Lower lobe of right lung (tissue), 2 donors: ENCODE measurements at regions not wholly inside any gene's neighbourhood (a gene's known extent, or its start where the extent isn't known, plus 50 kb on each side); places are given as distances from the start of the nearest gene placed in this dataset.
"Not testable (repeated sequence)": the region's sequence is repeated elsewhere in the genome, so short reads cannot be mapped to it uniquely, and the experiment has no call there.

Experiments
- ATAC-seq, 2 donors: fragments of 200-7000 bp; cut with Tn5 transposase; one replicate each; pipeline ENCODE4 v1.9.1; 2020 to 2022; ENCODE audit warnings: mild to moderate bottlenecking in 2 of 2, moderate library complexity in 2 of 2
- DNase-seq: peaks from one replicate; pipeline ENCODE4 v3.0.0-alpha.2; 2020
- H3K27ac ChIP-seq: fragments of 200-600 bp; one replicate; pipeline ENCODE4 v1.8.0; 2022
- H3K27me3 ChIP-seq: fragments of 200-600 bp; one replicate; pipeline ENCODE4 v1.8.0; 2022; ENCODE audit warnings: low read depth
- H3K36me3 ChIP-seq: fragments of 200-600 bp; one replicate; pipeline ENCODE4 v1.8.0; 2022; ENCODE audit warnings: mild to moderate bottlenecking
- H3K4me1 ChIP-seq: fragments of 200-600 bp; one replicate; pipeline ENCODE4 v1.8.0; 2022
- H3K4me3 ChIP-seq: fragments of 200-600 bp; one replicate; pipeline ENCODE4 v1.8.0; 2022; ENCODE audit warnings: mild to moderate bottlenecking
- H3K9me3 ChIP-seq: fragments of 200-600 bp; one replicate; pipeline ENCODE4 v1.8.0; 2022
- CTCF ChIP-seq: fragments of 200-600 bp; IDR thresholded peaks from one replicate; pipeline ENCODE4 v1.8.0; 2022; ENCODE audit warnings: antibody characterized with exemption, mild to moderate bottlenecking
- intact Hi-C: fragments of 100-400 bp; cut with DNase I; formaldehyde crosslinking; loops from one replicate; pipeline ENCODE4 v1.11.0; 2022
- donor health status: DM: no; HTN: yes; CAD: no; lungs with severe emphysema.

GRCh38 chr2:64812285-64812684, 158.6 kb upstream of the SERTAD2 start:
- Histone ChIP-seq H3K4me3 (no peak overlapping the region), H3K4me1 (peaks cover 10% of the 10 kb centered on the region), H3K27ac (no peak overlapping the region), H3K27me3 (no peaks in the 10 kb centered on the region), H3K36me3 (no peaks in the 10 kb centered on the region), H3K9me3 (no peaks in the 10 kb centered on the region)
- ATAC-seq (peak in 1 of 2 donors; percentile 54), DNase-seq (no peak)
- intact Hi-C loops: no loop called here
- no peak for TF ChIP-seq CTCF

GRCh38 chr2:64814007-64814406, 160.3 kb upstream of the SERTAD2 start:
- no peak for TF ChIP-seq CTCF
- intact Hi-C loops: no loop called here
- H3K36me3 ChIP-seq: no peaks in the 10 kb centered on the region

DNA sequence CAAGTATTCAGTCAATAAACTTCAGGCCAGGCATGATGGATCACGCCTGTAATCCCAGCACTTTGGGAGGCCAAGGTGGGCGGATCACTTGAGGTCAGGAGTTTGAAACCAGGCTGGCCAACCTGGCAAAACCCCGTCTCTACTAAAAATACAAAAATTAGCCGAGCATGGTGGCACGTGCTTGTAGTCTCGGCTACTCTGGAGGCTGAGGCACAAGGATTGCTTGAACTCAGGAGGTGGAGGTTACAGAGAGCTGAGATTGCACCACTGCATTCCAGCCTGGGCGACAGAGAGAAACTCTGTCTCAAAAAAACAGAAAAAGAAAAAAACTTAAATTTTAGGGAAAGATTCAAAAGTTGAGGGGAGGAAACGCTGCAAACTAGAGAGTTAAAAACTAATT, 162.8 kb upstream of the SERTAD2 start:
- H3K36me3 ChIP-seq, H3K9me3 ChIP-seq, intact Hi-C loops, H3K27me3 ChIP-seq, H3K4me3 ChIP-seq, H3K27ac ChIP-seq, ATAC-seq, DNase-seq: not testable (repeated sequence)
- H3K4me1 ChIP-seq: peaks cover 20% of the 10 kb centered on the region

More at GRCh38 chr2:64814007-64814406, 160.3 kb upstream of the SERTAD2 start:
- ATAC-seq: no peak
- Histone ChIP-seq H3K4me1 (peaks cover 12% of the 10 kb centered on the region), H3K27me3 (no peaks in the 10 kb centered on the region), H3K27ac (no peak overlapping the region), H3K9me3 (no peaks in the 10 kb centered on the region), H3K4me3 (no peak overlapping the region)
- DNase-seq: no peak

DNA sequence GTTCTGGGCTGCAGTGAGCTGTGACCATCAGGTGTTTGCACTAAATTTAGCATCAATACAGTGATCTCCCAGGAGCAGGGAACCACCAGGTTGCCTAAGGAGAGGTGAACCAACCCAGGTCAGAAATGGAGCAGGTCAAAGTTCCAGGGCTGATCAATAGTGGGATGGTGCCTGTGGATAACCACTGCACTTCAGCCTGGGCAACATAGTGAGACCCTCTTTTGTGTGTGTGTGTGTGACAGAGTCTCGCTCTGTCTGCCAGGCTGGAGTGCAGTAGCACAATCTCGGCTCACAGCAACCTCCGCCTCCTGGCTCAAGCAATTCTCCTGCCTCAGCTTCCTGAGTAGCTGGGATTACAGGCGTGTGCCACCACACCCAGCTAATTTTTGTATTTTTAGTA, 163.7 kb upstream of the SERTAD2 start:
- DNase-seq (no peak), ATAC-seq (no peak)
- H3K4me3 ChIP-seq: no peak overlapping the region
- H3K36me3 ChIP-seq: no peaks in the 10 kb centered on the region
- intact Hi-C loops: no loop called here
- no peak overlapping the region for H3K27ac ChIP-seq
- H3K4me1 ChIP-seq: peaks cover 20% of the 10 kb centered on the region
- no peaks in the 10 kb centered on the region for H3K9me3 ChIP-seq
- H3K27me3 ChIP-seq: no peaks in the 10 kb centered on the region
- no peak for TF ChIP-seq CTCF

GRCh38 chr2:64818664-64819060, 164.9 kb upstream of the SERTAD2 start:
- Histone ChIP-seq H3K27ac (no peak overlapping the region), H3K4me3 (no peak overlapping the region), H3K9me3 (no peaks in the 10 kb centered on the region), H3K4me1 (peaks cover 10% of the 10 kb centered on the region), H3K36me3 (no peaks in the 10 kb centered on the region), H3K27me3 (no peaks in the 10 kb centered on the region)
- intact Hi-C loops: no loop called here
- ATAC-seq (no peak), DNase-seq (no peak)
- TF ChIP-seq CTCF: no peak

DNA sequence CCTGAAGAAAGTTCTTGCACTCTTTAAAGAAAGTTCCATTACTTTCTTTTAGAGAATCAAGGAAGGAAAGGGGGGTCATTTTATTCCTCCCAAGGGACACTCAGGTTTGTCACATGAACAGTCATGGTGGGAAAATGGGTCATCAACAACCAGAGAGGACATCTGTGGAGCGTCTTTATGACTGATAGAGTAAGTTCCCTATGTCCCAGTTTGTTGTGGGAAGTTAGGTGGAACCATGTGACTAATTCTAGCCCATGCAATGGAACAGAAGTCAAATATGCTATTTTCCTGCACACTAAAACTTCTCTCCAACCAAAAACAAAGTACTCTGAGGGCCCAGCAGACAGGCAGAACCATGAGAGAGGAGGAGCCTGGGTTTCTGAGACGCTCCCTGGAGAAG, 165.6 kb upstream of the SERTAD2 start:
- Histone ChIP-seq H3K4me1 (peaks cover 10% of the 10 kb centered on the region), H3K27ac (peak overlapping the region; percentile 71), H3K9me3 (no peaks in the 10 kb centered on the region), H3K36me3 (no peaks in the 10 kb centered on the region), H3K4me3 (no peak overlapping the region), H3K27me3 (no peaks in the 10 kb centered on the region)
- DNase-seq (no peak), ATAC-seq (peak; percentile 33 to 48)
- intact Hi-C loops: no loop called here
- no peak for TF ChIP-seq CTCF
